ENCODE measurements at regions not wholly inside any gene's neighbourhood (a gene's known extent, or its start where the extent isn't known, plus 50 kb on each side); places are given as distances from the start of the nearest gene placed in this dataset.

- TF ChIP-seq CTCF (IDR thresholded peaks at IDR 0.05; ENCODE audit: control insufficient read depth, extremely low read depth, insufficient read depth) = no peak
- DNase-seq (ENCODE audit: low read depth) = no peak
- no peak overlapping the region for H3K4me3 ChIP-seq (ENCODE audit: low read depth, low read length)
Observed at GRCh38 chr16:48740964-48741363, 131.0 kb upstream of the N4BP1 start.

GRCh38 chr16:48734220-48734619, 124.2 kb upstream of the N4BP1 start:
- no peak overlapping the region for H3K4me3 ChIP-seq (ENCODE audit: low read depth, low read length)
- TF ChIP-seq CTCF (IDR thresholded peaks at IDR 0.05; ENCODE audit: control insufficient read depth, extremely low read depth, insufficient read depth) = no peak
- DNase-seq (ENCODE audit: low read depth) = no peak

- no peak overlapping the region for H3K4me3 ChIP-seq (ENCODE audit: low read depth, low read length)
- DNase-seq (ENCODE audit: low read depth) = no peak
- no peak for TF ChIP-seq CTCF (IDR thresholded peaks at IDR 0.05; ENCODE audit: control insufficient read depth, extremely low read depth, insufficient read depth)
Observed at GRCh38 chr16:48704710-48705109, 94.7 kb upstream of the N4BP1 start.

GRCh38 chr16:48687421-48688038, 77.5 kb upstream of the N4BP1 start:
- H3K4me3 ChIP-seq (ENCODE audit: low read depth, low read length) = no peak overlapping the region
- TF ChIP-seq CTCF (IDR thresholded peaks at IDR 0.05; ENCODE audit: control insufficient read depth, extremely low read depth, insufficient read depth) = peak; percentile 89
- peak; percentile 45 for DNase-seq (ENCODE audit: low read depth)

- no peak for DNase-seq (ENCODE audit: low read depth)
- TF ChIP-seq CTCF (IDR thresholded peaks at IDR 0.05; ENCODE audit: control insufficient read depth, extremely low read depth, insufficient read depth) = no peak
- no peak overlapping the region for H3K4me3 ChIP-seq (ENCODE audit: low read depth, low read length)
Observed at GRCh38 chr16:48684148-48684547, 74.2 kb upstream of the N4BP1 start.

- no peak for DNase-seq (ENCODE audit: low read depth)
- H3K4me3 ChIP-seq (ENCODE audit: low read depth, low read length) = no peak overlapping the region
- TF ChIP-seq CTCF (IDR thresholded peaks at IDR 0.05; ENCODE audit: control insufficient read depth, extremely low read depth, insufficient read depth) = no peak
Observed at GRCh38 chr16:48682971-48683370, 73.0 kb upstream of the N4BP1 start.

- no peak for DNase-seq (ENCODE audit: low read depth)
- no peak overlapping the region for H3K4me3 ChIP-seq (ENCODE audit: low read depth, low read length)
- TF ChIP-seq CTCF (IDR thresholded peaks at IDR 0.05; ENCODE audit: control insufficient read depth, extremely low read depth, insufficient read depth) = no peak
Observed at GRCh38 chr16:48681520-48681919, 71.5 kb upstream of the N4BP1 start.
